Esophagus (tissue), 2 donors: ENCODE measurements at regions not wholly inside any gene's neighbourhood (a gene's known extent, or its start where the extent isn't known, plus 50 kb on each side); places are given as distances from the start of the nearest gene placed in this dataset.

Source experiments
- H3K27ac ChIP-seq, 2 donors: one replicate each; pipeline ENCODE4 v1.5.1; 2013; ENCODE audit warnings: low read depth in 2 of 2, mild to moderate bottlenecking in 2 of 2, inconsistent platforms in 1 of 2, low read length in 1 of 2, moderate library complexity in 1 of 2
- H3K27me3 ChIP-seq, 2 donors: one replicate each; pipeline ENCODE4 v1.6.1; 2013; ENCODE audit warnings: low read length in 2 of 2, control low read depth in 1 of 2, mild to moderate bottlenecking in 1 of 2; ENCODE audit not compliant: insufficient read depth in 2 of 2, control insufficient read depth in 1 of 2
- H3K36me3 ChIP-seq, 2 donors: one replicate each; pipeline ENCODE4 v1.6.1; 2013; ENCODE audit warnings: low read length in 1 of 2; ENCODE audit not compliant: control insufficient read depth in 2 of 2, insufficient read depth in 2 of 2
- H3K4me1 ChIP-seq, 2 donors: one replicate each; pipeline ENCODE4 v1.6.1; 2013; ENCODE audit warnings: low read length in 1 of 2; ENCODE audit not compliant: control insufficient read depth in 2 of 2, insufficient read depth in 2 of 2
- H3K4me3 ChIP-seq, 2 donors: one replicate each; pipeline ENCODE4 v1.5.1; 2013; ENCODE audit warnings: low read length in 2 of 2, mild to moderate bottlenecking in 2 of 2, low read depth in 1 of 2, moderate library complexity in 1 of 2
- H3K9me3 ChIP-seq, 2 donors: one replicate each; pipeline ENCODE4 v1.6.1; 2013; ENCODE audit warnings: mild to moderate bottlenecking in 2 of 2, low read depth in 1 of 2, low read length in 1 of 2, moderate library complexity in 1 of 2; ENCODE audit not compliant: control insufficient read depth in 2 of 2, insufficient read depth in 1 of 2
- WGBS, 2 donors: extraction: QIAGEN DNeasy Blood & Tissue Kit; methylation state at CpG; one replicate each; pipeline ENCODE4 v1.1.7; 2013; 5-methylcytosine and 5-hydroxymethylcytosine counted together
- donor health status: healthy with polysubstance abuse.
- donor health status: Bipolar disorder and iron deficiency.

DNA sequence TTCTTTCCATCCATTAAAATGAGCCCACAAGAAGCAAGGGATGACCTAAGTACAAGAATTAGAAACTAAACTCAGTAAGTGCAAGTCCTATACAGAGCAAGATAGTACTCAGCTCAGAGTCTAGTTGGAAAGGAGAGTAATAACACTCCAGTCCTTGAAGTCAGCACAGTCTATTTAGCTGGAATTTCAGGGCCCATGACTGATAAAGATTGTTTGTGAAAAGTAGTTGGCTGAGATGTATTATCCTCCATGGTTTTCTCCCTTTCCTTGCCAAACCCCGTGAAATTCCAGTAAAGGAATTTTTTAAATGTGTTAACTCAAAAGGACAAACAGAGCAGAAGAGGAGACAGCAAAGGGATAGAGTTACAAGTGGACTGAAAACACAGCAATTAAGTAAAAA lies 127.2 kb upstream of the STT3B start:
- no peak overlapping the region for H3K27ac ChIP-seq
- no peaks in the 10 kb centered on the region for H3K36me3 ChIP-seq
- no peaks in the 10 kb centered on the region for H3K4me1 ChIP-seq
- WGBS, 2 donors, result 37% methylated on average over 1 of the region's 1 CpG
- H3K27me3 ChIP-seq, result no peaks in the 10 kb centered on the region
- H3K4me3 ChIP-seq, result no peak overlapping the region
- no peaks in the 10 kb centered on the region for H3K9me3 ChIP-seq

GRCh38 chr3:31406896-31407295 lies 125.8 kb upstream of the STT3B start:
- Histone ChIP-seq H3K27me3 (no peaks in the 10 kb centered on the region), H3K36me3 (no peaks in the 10 kb centered on the region), H3K4me3 (no peak overlapping the region), H3K4me1 (no peaks in the 10 kb centered on the region), H3K27ac (no peak overlapping the region), H3K9me3 (no peaks in the 10 kb centered on the region)
- WGBS, 2 donors, result 88 to 94% methylated on average over 1 of the region's 1 CpG

- Histone ChIP-seq H3K36me3 (no peaks in the 10 kb centered on the region), H3K4me1 (no peaks in the 10 kb centered on the region), H3K4me3 (no peak overlapping the region), H3K9me3 (no peaks in the 10 kb centered on the region), H3K27me3 (no peaks in the 10 kb centered on the region), H3K27ac (no peak overlapping the region)
- WGBS, 2 donors, result 66 to 71% methylated on average over 4 of the region's 4 CpGs
Measured at GRCh38 chr3:31407665-31408064, 125.1 kb upstream of the STT3B start.

GRCh38 chr3:31408720-31409119 lies 124.0 kb upstream of the STT3B start:
- H3K36me3 ChIP-seq, result no peaks in the 10 kb centered on the region
- no peaks in the 10 kb centered on the region for H3K4me1 ChIP-seq
- H3K27ac ChIP-seq, result no peak overlapping the region
- no peak overlapping the region for H3K4me3 ChIP-seq
- WGBS, 2 donors, result 93 to 97% methylated on average over 3 of the region's 3 CpGs
- H3K9me3 ChIP-seq, result no peaks in the 10 kb centered on the region
- H3K27me3 ChIP-seq, result no peaks in the 10 kb centered on the region

- H3K27me3 ChIP-seq, result no peaks in the 10 kb centered on the region
- no peak overlapping the region for H3K27ac ChIP-seq
- H3K4me3 ChIP-seq, result no peak overlapping the region
- no peaks in the 10 kb centered on the region for H3K9me3 ChIP-seq
- 83 to 90% methylated on average over 4 of the region's 4 CpGs for WGBS, 2 donors
- no peaks in the 10 kb centered on the region for H3K4me1 ChIP-seq
- H3K36me3 ChIP-seq, result no peaks in the 10 kb centered on the region
Measured at GRCh38 chr3:31409389-31409788, 123.3 kb upstream of the STT3B start.

GRCh38 chr3:31409866-31410265 lies 122.9 kb upstream of the STT3B start:
- Histone ChIP-seq H3K4me3 (no peak overlapping the region), H3K9me3 (no peaks in the 10 kb centered on the region), H3K4me1 (no peaks in the 10 kb centered on the region), H3K27ac (no peak overlapping the region), H3K27me3 (no peaks in the 10 kb centered on the region), H3K36me3 (no peaks in the 10 kb centered on the region)
- WGBS, 2 donors, result 89 to 94% methylated on average over 6 of the region's 6 CpGs

DNA sequence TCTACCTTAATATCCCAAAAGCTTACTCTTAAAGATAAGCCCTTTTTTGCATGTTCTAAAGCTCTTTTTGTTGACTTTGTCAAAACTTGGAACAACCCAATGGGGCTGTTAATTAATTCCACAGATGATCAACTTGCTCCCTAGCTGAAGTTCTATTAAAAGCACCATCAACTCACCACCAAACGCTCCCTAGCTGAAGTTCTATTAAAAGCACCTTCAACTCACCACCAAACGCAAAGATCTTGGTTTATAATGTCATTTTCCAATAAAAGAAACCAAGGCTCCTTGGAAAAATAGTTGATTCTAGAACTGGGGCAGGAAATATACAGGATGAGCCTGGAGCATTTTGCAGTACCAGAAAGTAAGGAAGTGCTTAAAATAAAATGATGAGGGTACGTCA lies 122.3 kb upstream of the STT3B start:
- WGBS, 2 donors, result 80 to 82% methylated on average over 3 of the region's 3 CpGs
- H3K9me3 ChIP-seq, result no peaks in the 10 kb centered on the region
- H3K4me3 ChIP-seq, result no peak overlapping the region

GRCh38 chr3:31412832-31413231 lies 119.9 kb upstream of the STT3B start:
- H3K4me1 ChIP-seq, result no peaks in the 10 kb centered on the region
- no peak overlapping the region for H3K27ac ChIP-seq
- H3K27me3 ChIP-seq, result no peaks in the 10 kb centered on the region
- H3K36me3 ChIP-seq, result no peaks in the 10 kb centered on the region
- WGBS, 2 donors, result 97 to 98% methylated on average over 1 of the region's 1 CpG
- no peak overlapping the region for H3K4me3 ChIP-seq
- no peaks in the 10 kb centered on the region for H3K9me3 ChIP-seq

More for the DNA sequence above, 122.3 kb upstream of the STT3B start:
- H3K27me3 ChIP-seq, result no peaks in the 10 kb centered on the region
- H3K36me3 ChIP-seq, result no peaks in the 10 kb centered on the region
- H3K27ac ChIP-seq, result no peak overlapping the region
- H3K4me1 ChIP-seq, result no peaks in the 10 kb centered on the region

GRCh38 chr3:31413515-31413914 lies 119.2 kb upstream of the STT3B start:
- no peak overlapping the region for H3K4me3 ChIP-seq
- H3K4me1 ChIP-seq, result no peaks in the 10 kb centered on the region
- no peak overlapping the region for H3K27ac ChIP-seq
- H3K9me3 ChIP-seq, result no peaks in the 10 kb centered on the region
- H3K27me3 ChIP-seq, result no peaks in the 10 kb centered on the region
- no peaks in the 10 kb centered on the region for H3K36me3 ChIP-seq

- H3K4me1 ChIP-seq, result no peaks in the 10 kb centered on the region
- H3K4me3 ChIP-seq, result no peak overlapping the region
- no peaks in the 10 kb centered on the region for H3K36me3 ChIP-seq
- H3K27me3 ChIP-seq, result no peaks in the 10 kb centered on the region
- H3K27ac ChIP-seq, result no peak overlapping the region
- 81 to 87% methylated on average over 4 of the region's 4 CpGs for WGBS, 2 donors
- H3K9me3 ChIP-seq, result no peaks in the 10 kb centered on the region
Measured at GRCh38 chr3:31416980-31417379, 115.7 kb upstream of the STT3B start.
